ENCODE measurements at regions not wholly inside any gene's neighbourhood (a gene's known extent, or its start where the extent isn't known, plus 50 kb on each side); places are given as distances from the start of the nearest gene placed in this dataset.

GRCh38 chr1:94612525-94613204 is 71.1 kb upstream of the F3 start:
- DNase-seq: no peak

GRCh38 chr1:94611681-94612475 is 70.3 kb upstream of the F3 start:
- no peak for DNase-seq

DNA sequence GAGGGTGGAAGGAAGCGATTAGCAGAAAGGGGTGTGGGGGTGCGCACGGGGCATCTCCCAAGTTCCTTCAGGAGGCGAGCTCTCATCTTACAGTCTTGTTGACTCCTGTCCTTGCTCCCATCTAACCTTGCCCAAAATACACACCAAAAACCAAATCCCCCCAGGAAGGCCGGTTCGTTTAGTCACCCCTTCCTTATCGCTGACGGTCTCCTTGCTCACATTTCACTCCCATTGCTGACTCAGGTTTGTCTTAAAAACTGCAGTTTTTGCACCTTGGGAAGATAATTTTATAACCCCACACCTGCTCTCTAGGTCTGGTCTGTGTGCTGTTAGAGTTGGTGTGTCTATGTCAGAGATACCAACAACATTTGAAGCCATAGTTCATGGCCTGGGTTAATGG is 68.1 kb upstream of the F3 start:
- no peak for DNase-seq

- DNase-seq: no peak
These were observed 67.4 kb upstream of the F3 start for GRCh38 chr1:94608852-94609530.

DNA sequence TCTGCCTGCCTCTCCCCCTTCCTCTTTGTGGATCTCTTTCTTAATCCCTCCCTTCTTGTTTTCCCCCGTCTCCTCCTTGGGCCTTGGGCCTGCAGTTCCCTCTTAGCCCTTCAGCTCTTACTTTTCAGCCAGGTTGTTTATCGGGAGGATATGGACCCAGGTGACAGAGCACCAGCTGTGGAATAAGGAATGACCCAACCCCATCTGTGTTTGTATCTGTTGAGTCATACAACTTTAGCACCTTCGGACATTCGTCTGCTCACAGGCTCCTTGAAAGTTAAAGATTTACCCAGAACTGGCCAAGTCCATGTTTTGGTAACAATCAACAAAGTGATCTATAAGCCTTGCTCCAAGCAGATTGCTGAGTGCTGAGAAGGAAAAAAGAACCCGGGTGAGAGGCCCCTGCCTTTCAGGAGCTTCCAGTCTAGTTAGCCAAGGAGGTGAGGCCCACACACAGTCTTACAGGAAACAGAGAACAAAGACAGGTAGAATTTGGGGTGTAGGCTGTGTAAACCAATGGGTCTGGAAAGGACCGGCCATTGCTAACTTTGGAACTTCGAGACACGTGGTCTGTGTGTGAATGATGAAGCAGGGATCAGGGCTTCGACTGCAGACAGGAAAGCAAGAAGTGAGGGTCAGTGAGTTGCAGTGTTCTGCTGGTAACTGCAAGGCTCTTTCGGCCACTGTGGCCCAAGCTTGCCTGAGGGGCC is 66.7 kb upstream of the F3 start:
- DNase-seq: no peak

DNA sequence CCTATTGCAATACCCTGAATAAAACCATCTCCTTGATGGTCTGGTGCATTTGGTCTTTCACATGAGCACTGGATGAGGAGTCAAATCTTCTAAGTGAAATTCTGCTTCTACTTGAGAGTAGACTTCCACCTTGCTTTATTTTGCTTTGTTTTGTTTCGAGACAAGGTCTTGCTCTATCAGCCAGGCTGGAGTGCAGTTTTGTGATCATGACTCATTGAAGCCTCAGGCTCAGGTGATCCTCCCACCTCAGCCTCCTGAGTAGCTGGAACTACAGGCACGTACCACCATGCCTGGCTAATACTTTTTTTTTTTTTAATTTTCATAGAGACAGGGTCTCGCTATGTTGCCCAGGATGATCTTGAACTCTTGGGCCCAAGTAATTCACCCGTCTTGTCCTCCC is 65.8 kb upstream of the F3 start:
- no peak for DNase-seq

GRCh38 chr1:94606471-94606870 is 64.9 kb upstream of the F3 start:
- DNase-seq: no peak

DNA sequence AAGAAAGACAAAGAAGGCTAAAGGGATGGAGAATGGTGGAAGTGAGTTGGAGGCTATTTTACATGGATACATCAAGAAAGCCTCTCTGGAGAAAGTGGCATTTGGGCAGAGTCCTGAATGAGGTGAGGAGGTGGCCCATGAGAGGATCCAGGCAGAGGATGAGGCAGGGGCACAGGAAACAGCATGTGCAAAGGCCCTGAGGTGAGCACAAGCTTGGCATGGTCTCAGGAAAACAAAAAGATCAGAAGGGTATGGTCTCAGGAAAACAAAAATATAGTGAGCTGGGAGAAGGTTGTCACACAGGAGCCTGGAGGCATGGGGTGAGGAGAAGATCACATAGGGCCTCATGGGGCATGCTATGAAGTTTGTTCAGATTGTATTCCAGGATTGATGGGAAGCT is 62.1 kb upstream of the F3 start:
- no peak for DNase-seq

DNA sequence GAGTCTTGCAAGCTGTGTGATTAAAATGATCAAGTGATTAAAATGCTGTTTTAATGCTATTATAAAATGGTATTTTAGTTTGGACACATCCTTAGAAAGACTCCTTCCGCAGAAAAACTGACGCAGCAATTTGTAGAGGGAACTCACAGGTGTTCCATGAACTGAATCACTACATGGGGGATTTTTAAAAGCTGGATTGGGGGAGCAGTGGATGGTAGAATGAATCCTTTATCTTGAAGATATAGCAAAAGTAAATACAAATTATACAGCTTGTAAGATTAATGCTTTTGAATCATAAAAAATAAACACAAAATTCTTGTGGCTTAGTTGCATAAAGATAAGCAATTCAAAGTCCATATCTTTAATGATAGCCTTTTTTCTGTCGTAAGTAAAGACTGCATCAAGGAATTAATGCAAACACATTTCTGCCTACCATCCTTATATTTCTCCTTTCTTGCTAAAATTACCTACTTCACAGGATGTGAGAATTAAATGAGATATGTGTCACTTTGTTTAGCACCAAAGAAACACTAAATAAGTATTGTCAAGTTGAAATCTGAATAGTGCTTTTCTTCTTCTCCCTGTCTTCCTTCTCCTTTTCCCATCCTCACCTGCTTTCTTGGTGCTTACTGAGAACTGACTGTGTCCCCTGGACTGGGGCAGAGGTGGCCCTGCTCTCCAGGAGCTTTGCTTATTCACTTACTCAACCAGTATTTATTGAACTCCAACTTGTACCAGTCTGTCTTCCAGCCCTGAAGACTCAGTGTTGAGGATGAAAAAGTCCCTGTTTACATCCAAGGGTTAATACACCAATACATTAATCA is 61.5 kb upstream of the F3 start:
- DNase-seq: no peak

- DNase-seq: peak; percentile 21
These were observed 60.8 kb upstream of the F3 start for GRCh38 chr1:94602316-94602715.

DNA sequence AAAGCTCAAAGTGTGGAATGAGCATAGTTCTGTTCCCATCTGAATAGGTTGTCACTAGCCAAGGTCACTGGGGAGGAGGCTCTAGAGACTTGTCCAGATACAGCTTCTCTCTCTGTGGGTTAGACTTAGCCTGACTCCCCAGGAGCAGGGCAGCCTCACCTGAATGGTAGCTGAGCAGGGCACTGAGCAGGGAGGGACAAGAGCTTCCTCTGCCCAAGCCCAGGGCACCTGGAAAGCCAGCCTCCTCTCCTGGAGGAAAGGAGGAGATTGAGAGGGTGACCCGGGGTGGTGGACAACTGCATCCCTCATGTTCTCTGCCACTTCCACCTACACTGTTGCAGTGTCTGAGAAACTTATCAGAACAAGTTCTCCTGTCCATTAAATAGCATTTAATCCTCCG is 59.0 kb upstream of the F3 start:
- DNase-seq: no peak

DNA sequence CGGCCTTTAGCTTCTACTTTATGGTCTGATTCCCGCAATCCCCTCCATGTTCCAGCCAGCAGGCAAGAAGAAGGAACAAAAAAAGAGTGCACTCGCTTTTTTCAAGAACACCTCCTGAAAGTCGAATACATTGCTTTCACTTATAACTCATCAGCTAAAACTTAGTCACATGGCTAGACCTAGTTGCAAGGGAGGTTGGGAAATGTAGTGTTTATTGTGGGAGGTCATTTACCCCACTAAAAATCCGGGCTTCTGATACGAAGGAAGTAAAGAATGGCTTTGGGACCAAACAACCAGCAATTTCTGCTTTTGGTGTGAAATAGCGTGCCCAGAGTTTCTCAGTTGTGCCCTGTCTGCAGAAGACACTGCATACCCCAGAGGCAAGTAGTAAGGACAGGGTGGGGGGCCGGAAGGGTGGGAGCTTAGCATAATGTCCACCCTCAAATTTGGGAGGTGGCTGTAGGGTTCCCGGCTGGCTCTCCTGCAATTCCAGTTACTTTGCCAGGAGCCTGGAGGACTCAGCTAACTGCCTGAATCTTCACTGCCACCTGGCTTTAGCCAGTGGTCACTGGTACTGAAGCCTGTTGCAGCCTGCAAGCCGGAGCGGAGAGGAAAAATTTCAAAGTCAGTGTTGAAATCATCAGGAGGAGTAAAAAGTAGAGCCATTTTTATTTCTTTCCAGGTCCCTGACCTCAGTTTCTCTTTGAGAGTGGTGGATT is 57.7 kb upstream of the F3 start:
- no peak for DNase-seq

GRCh38 chr1:94597701-94598100 is 56.1 kb upstream of the F3 start:
- DNase-seq: no peak

DNA sequence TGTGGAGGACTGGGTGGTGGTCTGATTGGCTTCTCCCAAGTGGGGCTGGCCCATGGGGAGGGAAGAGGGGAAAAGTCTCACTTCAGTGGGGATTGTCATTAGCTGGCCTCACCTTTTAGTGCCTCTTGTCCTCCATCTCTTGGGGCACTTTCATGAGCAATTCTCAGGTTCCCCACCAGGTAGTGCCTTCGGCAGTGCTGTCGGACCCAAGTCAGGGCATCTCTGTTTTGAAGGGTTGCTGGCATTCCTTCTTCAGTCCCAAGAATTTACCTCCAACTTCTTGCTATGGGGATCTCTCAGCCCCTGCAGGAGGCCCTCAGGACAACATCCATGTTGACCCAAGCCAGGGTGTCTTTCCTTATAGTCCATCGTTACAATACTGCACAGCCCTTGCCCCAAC is 54.7 kb upstream of the F3 start:
- DNase-seq: no peak

DNA sequence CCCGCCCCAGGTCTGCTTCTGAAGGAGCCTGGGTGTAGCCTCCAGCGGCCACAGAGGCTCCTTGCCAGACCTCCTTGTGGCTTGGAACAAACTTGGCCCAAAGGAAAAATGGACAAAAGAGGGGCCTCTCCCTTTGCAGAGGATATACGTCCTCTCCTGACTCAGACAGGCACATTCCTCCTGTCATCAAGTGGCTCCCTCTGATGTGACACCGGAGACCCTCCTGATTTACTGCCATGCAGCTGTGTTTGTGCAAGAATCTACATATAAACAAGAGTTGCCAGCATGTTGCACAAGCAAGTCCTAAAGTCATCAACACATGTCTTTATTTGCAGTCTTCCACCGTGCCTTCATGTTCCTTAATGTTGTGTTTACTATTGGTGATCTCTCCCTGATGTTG is 54.1 kb upstream of the F3 start:
- DNase-seq: no peak

DNA sequence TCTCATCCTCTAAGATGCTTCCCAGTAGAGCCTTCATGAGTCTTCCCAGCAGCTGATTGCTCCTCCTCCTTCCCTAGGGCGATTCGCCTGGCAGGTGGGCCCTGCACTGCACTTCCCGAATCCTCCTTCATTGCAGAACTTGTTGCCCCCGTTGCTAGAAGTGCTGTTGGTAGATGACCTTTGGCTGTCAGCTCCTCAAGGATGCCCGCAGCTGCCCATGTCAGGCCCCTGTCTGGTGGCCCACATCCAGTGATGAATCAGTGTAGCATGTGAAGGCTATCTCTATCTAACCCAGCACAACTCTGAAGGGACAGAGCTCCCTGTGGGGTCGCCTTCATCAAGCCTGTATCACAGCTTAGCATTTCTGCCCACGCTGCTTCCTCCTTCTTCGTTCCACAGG is 52.1 kb upstream of the F3 start:
- no peak for DNase-seq

GRCh38 chr1:94592571-94592920 is 51.0 kb upstream of the F3 start:
- DNase-seq: no peak

- DNase-seq: no peak
These were observed 50.4 kb upstream of the F3 start for GRCh38 chr1:94591823-94592570.
